ENCODE measurements at regions not wholly inside any gene's neighbourhood (a gene's known extent, or its start where the extent isn't known, plus 50 kb on each side); places are given as distances from the start of the nearest gene placed in this dataset.

GRCh38 chr2:29991086-29991485 is 69.7 kb upstream of the ALK start:
- TF ChIP-seq SRSF1 (optimal IDR thresholded peaks at IDR 0.05; ENCODE audit: low read depth, low read length) (no peak), ZNF609 (CRISPR knock-in tag; IDR thresholded peaks at IDR 0.05; ENCODE audit: borderline replicate concordance) (no peak), BCL6 (CRISPR knock-in tag; IDR thresholded peaks at IDR 0.05) (no peak), KAT7 (CRISPR knock-in tag; IDR thresholded peaks at IDR 0.05; ENCODE audit: borderline replicate concordance) (no peak), ZNF574 (CRISPR knock-in tag; IDR thresholded peaks at IDR 0.05) (no peak), EZH2 (conservative IDR thresholded peaks at IDR 0.05; ENCODE audit: low read depth, low read length) (no peak), SNAPC4 (CRISPR knock-in tag; IDR thresholded peaks at IDR 0.05) (no peak), ZNF121 (CRISPR knock-in tag; IDR thresholded peaks at IDR 0.05) (no peak), TP53 (CRISPR knock-in tag; conservative IDR thresholded peaks at IDR 0.05) (no peak), ZNF569 (CRISPR knock-in tag; IDR thresholded peaks at IDR 0.05; ENCODE audit: borderline replicate concordance) (no peak), POLR2A (IDR thresholded peaks at IDR 0.05; ENCODE audit: insufficient read depth in 1 of 2, low read depth in 2 of 2, low read length in 2 of 2) (no peak), MXD4 (CRISPR knock-in tag; IDR thresholded peaks at IDR 0.05) (no peak), ZNF263 (CRISPR knock-in tag; IDR thresholded peaks at IDR 0.05) (no peak), FOSL2 (CRISPR knock-in tag; IDR thresholded peaks at IDR 0.05) (no peak)

Data from HepG2 (cell line).